H4 (cell line): ENCODE measurements at regions not wholly inside any gene's neighbourhood (a gene's known extent, or its start where the extent isn't known, plus 50 kb on each side); places are given as distances from the start of the nearest gene placed in this dataset.
"Not testable (repeated sequence)": the region's sequence is repeated elsewhere in the genome, so short reads cannot be mapped to it uniquely, and the experiment has no call there.

Source experiments
- DNase-seq: peaks from one replicate; pipeline ENCODE4 v3.0.0-alpha.2; 2015; ENCODE audit warnings: low spot score

GRCh38 chr2:87349006-87349405 lies 327.4 kb upstream of the PLGLB1 start:
- DNase-seq = not testable (repeated sequence)

- DNase-seq = not testable (repeated sequence)
Observed at GRCh38 chr2:87352178-87352934, 330.7 kb upstream of the PLGLB1 start.

- DNase-seq = not testable (repeated sequence)
Observed at GRCh38 chr2:87353408-87353807, 331.8 kb upstream of the PLGLB1 start.

- DNase-seq = not testable (repeated sequence)
Observed at GRCh38 chr2:87354102-87354501, 332.5 kb upstream of the PLGLB1 start.

- DNase-seq = not testable (repeated sequence)
Observed at GRCh38 chr2:87360250-87360649, 338.6 kb upstream of the PLGLB1 start.

DNA sequence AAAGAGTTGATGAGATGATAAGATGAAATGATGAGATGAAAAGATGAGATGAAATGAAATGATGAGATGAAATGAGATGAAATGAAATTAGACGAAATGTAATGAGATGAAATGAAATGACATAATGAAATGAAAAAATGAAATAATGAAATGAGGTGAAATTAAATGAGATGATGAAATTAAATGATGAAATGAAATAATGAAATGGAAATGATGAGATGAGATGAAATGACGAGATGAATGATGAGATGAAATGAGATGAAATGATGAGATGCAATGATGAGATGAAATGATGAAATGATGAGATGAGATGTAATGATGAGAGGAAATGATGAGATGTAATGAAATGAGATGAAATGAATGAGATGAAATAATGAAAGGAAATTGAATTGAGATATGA lies 339.3 kb upstream of the PLGLB1 start:
- not testable (repeated sequence) for DNase-seq

DNA sequence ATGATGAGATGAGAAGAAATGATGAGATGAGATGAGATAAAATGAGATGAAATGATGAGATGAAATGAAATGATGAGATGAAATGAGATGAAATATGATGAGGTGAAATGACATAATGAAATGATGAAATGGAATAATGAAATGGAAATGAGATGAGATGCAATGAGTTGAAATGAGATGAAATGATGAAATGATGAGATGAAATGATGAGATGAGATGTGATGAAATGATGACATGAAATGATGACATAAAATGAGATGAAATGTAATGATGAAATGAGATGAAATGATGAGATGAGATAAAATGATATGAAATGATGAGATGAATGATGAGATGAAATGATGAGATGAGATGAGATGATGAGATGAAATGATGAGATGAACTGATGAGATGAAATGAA lies 340.2 kb upstream of the PLGLB1 start:
- DNase-seq = not testable (repeated sequence)

DNA sequence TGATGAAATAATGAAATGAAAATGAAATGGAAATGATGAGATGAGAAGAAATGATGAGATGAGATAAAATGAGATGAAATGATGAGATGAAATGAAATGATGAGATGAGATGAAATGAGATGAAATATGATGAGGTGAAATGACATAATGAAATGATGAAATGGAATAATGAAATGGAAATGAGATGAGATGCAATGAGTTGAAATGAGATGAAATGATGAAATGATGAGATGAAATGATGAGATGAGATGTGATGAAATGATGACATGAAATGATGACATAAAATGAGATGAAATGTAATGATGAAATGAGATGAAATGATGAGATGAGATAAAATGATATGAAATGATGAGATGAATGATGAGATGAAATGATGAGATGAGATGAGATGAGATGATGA lies 342.7 kb upstream of the PLGLB1 start:
- not testable (repeated sequence) for DNase-seq

GRCh38 chr2:87365038-87365437 lies 343.4 kb upstream of the PLGLB1 start:
- not testable (repeated sequence) for DNase-seq

DNA sequence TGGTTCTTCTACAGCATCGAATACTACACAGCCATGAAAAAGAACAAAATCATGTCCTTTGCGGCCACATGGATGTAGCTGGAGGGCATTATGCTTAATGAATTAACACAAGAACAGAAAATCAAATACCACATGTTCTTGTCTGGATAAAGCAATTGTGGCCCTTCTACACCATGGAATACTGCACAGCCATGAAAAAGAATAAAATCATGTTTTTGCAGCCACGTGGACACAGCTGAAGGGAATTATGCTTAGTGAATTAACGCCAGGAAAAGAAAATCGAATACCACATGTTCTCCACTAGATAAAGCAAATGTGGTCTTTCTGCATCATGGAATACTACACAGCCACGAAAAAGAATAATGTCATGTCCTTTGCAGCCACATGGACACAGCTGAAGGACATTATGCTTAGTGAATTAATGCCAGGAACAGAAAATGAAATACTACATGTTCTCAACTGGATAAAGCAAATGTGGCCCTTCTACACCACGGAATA lies 361.8 kb upstream of the PLGLB2 start:
- not testable (repeated sequence) for DNase-seq

- not testable (repeated sequence) for DNase-seq
Observed at GRCh38 chr2:87395784-87396183, 352.1 kb upstream of the PLGLB2 start.

GRCh38 chr2:87396551-87397265 lies 351.2 kb upstream of the PLGLB2 start:
- not testable (repeated sequence) for DNase-seq

- not testable (repeated sequence) for DNase-seq
Observed at GRCh38 chr2:87397276-87398065, 350.4 kb upstream of the PLGLB2 start.

DNA sequence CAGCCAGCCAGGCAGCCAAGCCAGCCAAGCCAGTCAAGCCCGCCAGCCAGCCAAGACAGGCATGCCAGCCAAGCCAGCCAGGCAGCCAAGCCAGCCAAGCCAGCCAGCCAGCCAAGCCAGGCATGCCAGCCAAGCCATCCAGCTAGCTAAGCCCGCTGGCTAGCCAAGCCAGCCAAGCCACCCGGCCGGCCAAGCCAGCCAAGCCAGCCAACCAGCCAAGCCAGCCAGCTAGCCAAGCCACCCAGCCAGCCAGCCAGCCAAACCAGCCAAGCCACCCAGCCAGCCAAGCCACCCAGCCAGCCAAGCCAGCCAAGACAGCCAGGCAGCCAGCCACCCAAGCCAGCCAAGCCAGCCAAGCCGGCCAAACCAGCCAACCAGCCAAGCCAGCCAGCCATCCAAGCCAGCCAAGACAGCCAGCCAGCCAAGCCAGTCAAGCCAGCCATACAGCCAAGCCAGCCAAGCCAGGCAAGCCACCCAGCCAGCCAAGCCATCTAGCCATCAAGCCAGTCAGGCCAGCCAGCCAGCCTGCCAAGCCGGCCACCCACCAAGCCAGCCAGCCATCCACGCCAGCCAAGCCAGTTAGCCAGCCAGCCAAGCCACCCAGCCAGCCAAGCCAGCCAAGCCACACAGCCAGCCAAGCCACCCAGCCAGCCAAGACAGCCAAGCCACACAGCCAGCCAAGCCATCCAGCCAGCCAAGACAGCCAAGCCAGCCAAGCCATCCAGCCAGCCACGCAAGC lies 349.2 kb upstream of the PLGLB2 start:
- not testable (repeated sequence) for DNase-seq

- no peak for DNase-seq
Observed at GRCh38 chr2:87401726-87402345, 346.1 kb upstream of the PLGLB2 start.

DNA sequence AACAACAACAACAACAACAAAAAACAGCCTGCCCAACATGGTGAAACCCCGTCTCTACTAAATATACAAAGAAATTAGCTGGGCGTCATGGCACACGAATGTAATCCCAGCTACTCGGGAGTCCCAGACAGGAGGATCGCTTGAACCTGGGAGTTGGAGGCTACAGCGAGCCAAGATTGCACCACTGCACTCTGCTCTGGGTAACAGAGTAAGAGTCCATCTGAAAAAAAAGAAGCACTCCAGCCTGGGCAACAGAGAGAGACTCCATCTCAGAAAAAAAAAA lies 344.1 kb upstream of the PLGLB2 start:
- DNase-seq = peak; percentile 1

DNA sequence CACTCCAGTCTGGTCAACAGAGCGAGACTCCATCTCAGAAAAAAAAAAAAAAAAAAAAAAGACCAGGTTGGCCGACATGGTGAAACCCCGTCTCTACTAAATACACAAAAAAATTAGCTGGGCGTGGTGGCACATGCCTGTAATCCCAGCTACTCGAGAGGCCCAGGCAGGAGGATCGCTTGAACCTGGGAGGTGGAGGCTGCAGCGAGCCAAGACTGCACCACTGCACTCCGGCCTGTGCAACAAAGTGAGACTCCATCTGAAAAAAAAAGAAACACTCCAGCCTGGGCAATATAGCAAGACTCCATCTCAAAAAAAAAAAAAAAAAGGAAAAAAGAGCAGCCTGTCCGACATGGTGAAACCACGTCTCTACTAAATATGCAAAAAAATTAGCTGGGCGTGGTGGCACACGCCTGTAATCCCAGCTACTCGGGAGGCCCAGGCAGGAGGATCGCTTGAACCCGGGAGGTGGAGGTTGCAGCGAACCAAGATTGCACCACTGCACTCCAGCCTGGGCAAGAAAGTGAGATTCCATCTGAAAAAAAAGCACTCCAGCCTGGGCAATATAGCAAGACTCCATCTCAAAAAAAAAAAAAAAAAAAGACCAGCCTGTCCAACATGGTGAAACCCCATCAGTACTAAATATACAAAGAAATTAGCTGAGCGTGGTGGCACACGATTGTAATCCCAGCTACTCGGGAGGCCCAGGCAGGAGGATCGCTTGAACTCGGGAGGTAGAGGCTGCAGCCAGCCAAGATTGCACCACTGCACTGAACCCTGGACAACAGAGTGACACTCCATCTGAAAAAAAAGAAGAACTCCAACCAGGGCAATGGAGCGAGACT lies 343.3 kb upstream of the PLGLB2 start:
- DNase-seq = peak; percentile 0

DNA sequence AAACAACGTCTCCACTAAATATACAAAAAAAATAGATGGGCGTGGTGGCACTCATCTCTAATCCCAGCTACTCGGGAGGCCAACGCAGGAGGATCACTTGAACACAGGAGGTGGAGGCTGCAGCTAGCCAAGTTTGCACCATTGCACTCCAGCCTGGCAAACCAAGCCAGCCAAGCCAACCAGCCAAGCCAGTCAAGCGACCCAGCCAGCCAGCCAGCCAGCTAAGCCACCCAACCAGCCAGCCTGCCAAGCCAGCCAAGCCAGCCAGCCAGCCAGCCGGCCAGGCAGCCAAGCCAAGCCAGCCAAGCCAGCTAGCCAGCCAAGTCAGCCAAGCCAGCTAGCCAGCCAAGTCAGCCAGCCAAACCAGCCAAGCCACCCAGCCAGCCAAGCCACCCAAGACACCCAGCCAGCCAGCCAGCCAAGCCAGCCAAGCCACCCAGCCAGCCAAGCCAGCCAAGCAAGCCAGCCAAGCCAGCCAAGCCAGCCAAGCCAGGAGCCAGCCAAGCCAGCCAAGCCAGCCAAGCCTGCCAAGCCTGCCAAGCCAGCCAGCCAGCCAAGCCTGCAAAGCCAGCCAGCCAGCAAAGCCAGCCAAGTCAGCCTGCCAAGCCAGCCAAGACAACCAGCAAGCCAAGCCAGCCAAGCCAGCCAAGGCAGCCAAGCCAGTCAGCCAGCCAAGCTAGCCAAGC lies 342.2 kb upstream of the PLGLB2 start:
- not testable (repeated sequence) for DNase-seq

- DNase-seq = peak; percentile 3
Observed at GRCh38 chr2:87406406-87407175, 341.3 kb upstream of the PLGLB2 start.
